Tibial nerve (tissue), 4 donors: ENCODE measurements at regions not wholly inside any gene's neighbourhood (a gene's known extent, or its start where the extent isn't known, plus 50 kb on each side); places are given as distances from the start of the nearest gene placed in this dataset.

Source experiments
- DNase-seq, 2 donors: peaks; one replicate each; pipeline ENCODE4 v3.0.0-alpha.2; 2019; ENCODE audit warnings: low spot score in 2 of 2
- H3K27ac ChIP-seq, 4 donors: fragments of 200-600 bp; sonication (generic) in 3 of 4; one replicate each; pipeline ENCODE4 v1.5.1; 2017 to 2019; ENCODE audit warnings: mild to moderate bottlenecking in 1 of 4
- H3K27me3 ChIP-seq, 2 donors: fragments of 200-600 bp; sonication (generic) in 1 of 2; one replicate each; pipeline versions ENCODE4 v1.5.1 to v1.6.0; 2017 to 2019
- H3K36me3 ChIP-seq, 3 donors: fragments of 200-600 bp; sonication (generic); one replicate each; pipeline ENCODE4 v1.5.1; 2018 to 2019
- H3K4me1 ChIP-seq, 4 donors: fragments of 200-600 bp; sonication (generic) in 3 of 4; one replicate each; pipeline ENCODE4 v1.5.1; 2017 to 2019
- H3K4me3 ChIP-seq, 4 donors: fragments of 200-600 bp; sonication (generic) in 3 of 4; one replicate each; pipeline ENCODE4 v1.5.1; 2017 to 2019; ENCODE audit warnings: mild to moderate bottlenecking in 1 of 4, moderate library complexity in 1 of 4
- H3K9me3 ChIP-seq, 4 donors: fragments of 200-600 bp; sonication (generic) in 3 of 4; one replicate each; pipeline ENCODE4 v1.5.1; 2017 to 2019
- EP300 ChIP-seq, 2 donors: sonication (generic); formaldehyde crosslinking; IDR thresholded peaks; one replicate each; pipeline ENCODE4 v1.6.1; 2017; ENCODE audit warnings: antibody characterized with exemption in 2 of 2, mild to moderate bottlenecking in 1 of 2
- POLR2A ChIP-seq, 2 donors: fragments of 450-650 bp; IDR thresholded peaks; one replicate each; pipeline ENCODE4 v1.6.1; 2017; ENCODE audit warnings: antibody characterized with exemption in 2 of 2, mild to moderate bottlenecking in 2 of 2, moderate library complexity in 2 of 2
- WGBS, 2 donors: methylation state at CpG; one replicate each; pipeline ENCODE4 v1.1.5; 2018; 5-methylcytosine and 5-hydroxymethylcytosine counted together
- TF ChIP-seq, protein P1 (sequence below), 5 experiments: fragments of 200-600 bp in 3 of 5; fragments of 450-650 bp in 2 of 5; sonication (generic) in 3 of 5; IDR thresholded peaks; one replicate each; pipeline ENCODE4 v1.5.1; 2016 to 2019; ENCODE audit warnings: antibody characterized with exemption in 5 of 5, mild to moderate bottlenecking in 3 of 5, moderate library complexity in 2 of 5

DNA sequence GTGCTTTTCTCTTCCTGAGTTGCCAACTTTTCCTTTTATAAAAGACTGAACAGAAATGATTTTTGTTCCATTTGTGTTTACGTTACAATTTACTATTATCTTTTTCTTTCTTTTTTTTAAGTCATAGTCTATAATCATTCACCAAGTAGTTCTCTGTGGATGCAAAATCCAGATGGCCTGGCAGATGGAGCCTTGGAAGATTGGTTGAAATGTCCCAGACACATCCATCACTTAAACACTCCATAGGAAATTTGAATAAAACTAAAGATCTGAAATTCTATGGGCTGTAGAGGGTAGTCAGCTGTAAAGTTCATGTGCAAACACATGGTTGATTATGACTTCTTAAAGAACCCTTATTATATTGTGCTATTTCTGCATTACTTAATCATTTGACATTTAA is 164.8 kb upstream of the DOCK10 start:
- no peak overlapping the region for H3K4me3 ChIP-seq
- H3K36me3 ChIP-seq, result no peaks in the 10 kb centered on the region
- H3K9me3 ChIP-seq, result no peaks in the 10 kb centered on the region
- no peak for TF ChIP-seq POLR2A (IDR thresholded peaks at IDR 0.05)
- no peak for TF ChIP-seq EP300 (IDR thresholded peaks at IDR 0.05)
- TF ChIP-seq, protein P1, sequence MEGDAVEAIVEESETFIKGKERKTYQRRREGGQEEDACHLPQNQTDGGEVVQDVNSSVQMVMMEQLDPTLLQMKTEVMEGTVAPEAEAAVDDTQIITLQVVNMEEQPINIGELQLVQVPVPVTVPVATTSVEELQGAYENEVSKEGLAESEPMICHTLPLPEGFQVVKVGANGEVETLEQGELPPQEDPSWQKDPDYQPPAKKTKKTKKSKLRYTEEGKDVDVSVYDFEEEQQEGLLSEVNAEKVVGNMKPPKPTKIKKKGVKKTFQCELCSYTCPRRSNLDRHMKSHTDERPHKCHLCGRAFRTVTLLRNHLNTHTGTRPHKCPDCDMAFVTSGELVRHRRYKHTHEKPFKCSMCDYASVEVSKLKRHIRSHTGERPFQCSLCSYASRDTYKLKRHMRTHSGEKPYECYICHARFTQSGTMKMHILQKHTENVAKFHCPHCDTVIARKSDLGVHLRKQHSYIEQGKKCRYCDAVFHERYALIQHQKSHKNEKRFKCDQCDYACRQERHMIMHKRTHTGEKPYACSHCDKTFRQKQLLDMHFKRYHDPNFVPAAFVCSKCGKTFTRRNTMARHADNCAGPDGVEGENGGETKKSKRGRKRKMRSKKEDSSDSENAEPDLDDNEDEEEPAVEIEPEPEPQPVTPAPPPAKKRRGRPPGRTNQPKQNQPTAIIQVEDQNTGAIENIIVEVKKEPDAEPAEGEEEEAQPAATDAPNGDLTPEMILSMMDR (IDR thresholded peaks at IDR 0.05), result no peak
- no peaks in the 10 kb centered on the region for H3K4me1 ChIP-seq
- DNase-seq, result no peak
- no peak overlapping the region for H3K27ac ChIP-seq
- WGBS, 2 donors, result 23 to 44% methylated on average over 1 of the region's 1 CpG
- H3K27me3 ChIP-seq, result no peaks in the 10 kb centered on the region

DNA sequence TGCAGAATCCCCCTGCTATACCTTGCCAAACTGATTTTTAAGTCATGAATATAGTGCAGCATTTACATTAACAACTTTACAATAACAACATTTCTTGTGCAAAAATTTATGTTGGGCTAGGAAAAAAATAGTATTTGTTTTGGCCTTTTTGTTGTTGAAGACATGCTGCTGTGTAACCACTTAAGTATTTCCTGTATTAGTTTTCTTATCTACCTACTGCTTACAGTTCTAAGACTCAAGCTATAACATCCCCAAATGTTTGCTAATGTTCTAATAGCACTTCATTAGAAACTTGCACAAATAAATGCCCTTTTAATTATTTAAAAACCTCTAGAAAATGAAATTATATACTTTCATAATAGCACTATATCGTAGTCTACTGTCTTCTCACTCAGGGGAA is 154.3 kb upstream of the DOCK10 start:
- no peak for DNase-seq
- WGBS, 2 donors, result 64 to 76% methylated on average over 1 of the region's 1 CpG
- no peaks in the 10 kb centered on the region for H3K4me1 ChIP-seq
- H3K36me3 ChIP-seq, result no peaks in the 10 kb centered on the region
- no peaks in the 10 kb centered on the region for H3K9me3 ChIP-seq
- no peaks in the 10 kb centered on the region for H3K27me3 ChIP-seq
- H3K4me3 ChIP-seq, result no peak overlapping the region
- no peak overlapping the region for H3K27ac ChIP-seq
- no peak for TF ChIP-seq EP300 (IDR thresholded peaks at IDR 0.05)
- TF ChIP-seq POLR2A (IDR thresholded peaks at IDR 0.05), result no peak
- TF ChIP-seq, protein P1 (IDR thresholded peaks at IDR 0.05), result no peak

DNA sequence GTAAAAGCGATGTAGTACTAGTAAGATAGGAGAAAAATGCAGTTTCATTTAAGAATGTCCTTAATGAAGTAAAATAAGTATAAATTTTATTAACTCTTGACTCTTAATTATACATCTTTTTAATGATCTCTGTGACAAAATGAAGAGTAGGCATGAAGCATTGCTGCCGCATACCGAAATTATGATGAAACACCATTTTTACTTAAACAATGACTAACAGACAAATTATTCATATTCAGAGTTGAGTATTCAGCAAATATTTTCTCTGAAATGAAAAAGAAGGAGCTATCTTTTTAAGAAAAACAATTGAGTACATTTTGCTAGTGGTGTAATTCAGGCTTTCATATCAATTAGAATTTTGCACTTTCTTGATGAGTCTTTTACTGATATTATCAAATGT is 150.6 kb upstream of the DOCK10 start:
- Histone ChIP-seq H3K4me3 (no peak overlapping the region), H3K36me3 (no peaks in the 10 kb centered on the region), H3K27ac (no peak overlapping the region), H3K27me3 (no peaks in the 10 kb centered on the region), H3K4me1 (no peaks in the 10 kb centered on the region), H3K9me3 (no peaks in the 10 kb centered on the region)
- no peak for TF ChIP-seq EP300 (IDR thresholded peaks at IDR 0.05)
- no peak for TF ChIP-seq POLR2A (IDR thresholded peaks at IDR 0.05)
- TF ChIP-seq, protein P1 (IDR thresholded peaks at IDR 0.05), result no peak
- 70 to 74% methylated on average over 3 of the region's 3 CpGs for WGBS, 2 donors
- DNase-seq, result no peak

DNA sequence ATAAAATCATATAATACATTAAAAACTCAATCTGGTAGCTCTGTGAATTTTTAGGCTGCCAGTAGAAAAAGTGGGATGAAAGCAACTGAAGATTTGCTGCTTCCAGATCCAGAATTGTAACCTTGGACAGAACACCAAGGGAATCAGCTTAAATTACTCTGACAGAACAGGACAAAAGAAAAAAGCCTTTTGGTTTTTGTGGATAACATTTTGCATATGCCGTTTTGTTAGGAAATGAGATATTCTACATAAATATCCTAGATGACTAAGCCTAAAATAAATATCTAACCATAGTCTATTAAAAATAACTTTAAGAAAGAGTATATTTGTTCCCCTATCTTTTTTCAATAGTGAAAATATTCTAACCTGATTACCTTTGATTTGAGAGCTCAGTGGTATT is 148.7 kb upstream of the DOCK10 start:
- no peaks in the 10 kb centered on the region for H3K9me3 ChIP-seq

DNA sequence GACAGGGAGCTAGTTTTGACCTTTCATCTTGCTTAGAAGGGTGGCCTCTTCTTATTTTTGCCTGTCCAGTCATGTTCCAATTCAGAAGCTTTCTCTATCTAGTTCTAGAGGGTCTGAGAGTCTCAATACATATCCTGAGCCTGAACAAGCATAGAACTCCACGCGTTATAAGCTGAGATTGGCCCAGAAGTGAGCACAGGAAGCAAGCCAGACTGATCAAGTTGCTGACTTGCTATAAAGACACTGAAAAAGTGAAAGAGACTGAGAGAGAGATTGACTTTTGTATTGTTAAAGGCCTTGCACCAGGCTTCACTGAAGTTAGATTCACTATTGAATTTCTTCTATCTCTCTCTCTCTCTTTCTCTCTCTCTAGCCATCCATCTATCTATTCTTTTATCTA is 142.7 kb upstream of the DOCK10 start:
- no peaks in the 10 kb centered on the region for H3K27me3 ChIP-seq
- H3K4me3 ChIP-seq, result no peak overlapping the region
- no peak for DNase-seq
- 80 to 93% methylated on average over 2 of the region's 2 CpGs for WGBS, 2 donors
- no peaks in the 10 kb centered on the region for H3K4me1 ChIP-seq
- H3K9me3 ChIP-seq, result no peaks in the 10 kb centered on the region
- TF ChIP-seq EP300 (IDR thresholded peaks at IDR 0.05) (no peak), POLR2A (IDR thresholded peaks at IDR 0.05) (no peak)
- TF ChIP-seq, protein P1 (IDR thresholded peaks at IDR 0.05), result no peak
- H3K36me3 ChIP-seq, result no peaks in the 10 kb centered on the region
- H3K27ac ChIP-seq, result no peak overlapping the region

More for the DNA sequence above, 148.7 kb upstream of the DOCK10 start:
- H3K27me3 ChIP-seq, result no peaks in the 10 kb centered on the region
- H3K36me3 ChIP-seq, result no peaks in the 10 kb centered on the region
- no peak overlapping the region for H3K4me3 ChIP-seq
- 55 to 63% methylated on average over 1 of the region's 1 CpG for WGBS, 2 donors
- no peak for DNase-seq
- TF ChIP-seq EP300 (IDR thresholded peaks at IDR 0.05) (no peak), POLR2A (IDR thresholded peaks at IDR 0.05) (no peak)
- TF ChIP-seq, protein P1 (IDR thresholded peaks at IDR 0.05), result no peak
- no peaks in the 10 kb centered on the region for H3K4me1 ChIP-seq
- H3K27ac ChIP-seq, result no peak overlapping the region
